ENCODE measurements at regions not wholly inside any gene's neighbourhood (a gene's known extent, or its start where the extent isn't known, plus 50 kb on each side); places are given as distances from the start of the nearest gene placed in this dataset.

- H3K4me3 ChIP-seq = no peak overlapping the region
- H3K4me1 ChIP-seq = peaks cover 0 to 6% (median 0%) of the 10 kb centered on the region in 4 donors
- no peaks in the 10 kb centered on the region for H3K36me3 ChIP-seq
- no peaks in the 10 kb centered on the region for H3K9me3 ChIP-seq
- intact Hi-C loops (cut with DNase I; ENCODE audit: low total_unique reads) = no loop called here
- DNase-seq = no peak
- TF ChIP-seq EP300 (IDR thresholded peaks at IDR 0.05) (no peak), POLR2A (IDR thresholded peaks at IDR 0.05) (no peak), CTCF (IDR thresholded peaks at IDR 0.05) (no peak), POLR2AphosphoS5 (IDR thresholded peaks at IDR 0.05) (no peak)
- no peaks in the 10 kb centered on the region for H3K27me3 ChIP-seq
- H3K27ac ChIP-seq = no peak overlapping the region
- WGBS, 5 donors = 77 to 80% (median 80%) methylated on average over 9 of the region's 9 CpGs
Observed at GRCh38 chr5:173452119-173452905, 124.1 kb upstream of the STC2 start.

GRCh38 chr5:173451651-173452050 is 123.4 kb upstream of the STC2 start:
- H3K36me3 ChIP-seq = no peaks in the 10 kb centered on the region
- no peak overlapping the region for H3K27ac ChIP-seq
- H3K9me3 ChIP-seq = no peaks in the 10 kb centered on the region
- TF ChIP-seq CTCF (IDR thresholded peaks at IDR 0.05) (no peak), POLR2AphosphoS5 (IDR thresholded peaks at IDR 0.05) (no peak), POLR2A (IDR thresholded peaks at IDR 0.05) (no peak), EP300 (IDR thresholded peaks at IDR 0.05) (no peak)
- H3K4me3 ChIP-seq = no peak overlapping the region
- intact Hi-C loops (cut with DNase I; ENCODE audit: low total_unique reads) = no loop called here
- 68 to 80% (median 80%) methylated on average over 2 of the region's 2 CpGs for WGBS, 5 donors
- no peaks in the 10 kb centered on the region for H3K27me3 ChIP-seq
- DNase-seq = no peak
- peaks cover 0 to 6% (median 0%) of the 10 kb centered on the region in 4 donors for H3K4me1 ChIP-seq

GRCh38 chr5:173451031-173451430 is 122.8 kb upstream of the STC2 start:
- H3K4me1 ChIP-seq = peaks cover 0 to 6% (median 0%) of the 10 kb centered on the region in 4 donors
- no peaks in the 10 kb centered on the region for H3K27me3 ChIP-seq
- DNase-seq = no peak
- no peaks in the 10 kb centered on the region for H3K9me3 ChIP-seq
- TF ChIP-seq POLR2A (IDR thresholded peaks at IDR 0.05) (no peak), EP300 (IDR thresholded peaks at IDR 0.05) (no peak), POLR2AphosphoS5 (IDR thresholded peaks at IDR 0.05) (no peak), CTCF (IDR thresholded peaks at IDR 0.05) (peak in 3 of 7 experiments; percentile 14 to 33 (median 23))
- intact Hi-C loops (cut with DNase I; ENCODE audit: low total_unique reads) = no loop called here
- WGBS, 5 donors = 56 to 72% (median 64%) methylated on average over 5 of the region's 5 CpGs
- H3K27ac ChIP-seq = no peak overlapping the region
- H3K4me3 ChIP-seq = no peak overlapping the region
- H3K36me3 ChIP-seq = no peaks in the 10 kb centered on the region

GRCh38 chr5:173450188-173450587 is 122.0 kb upstream of the STC2 start:
- intact Hi-C loops (cut with DNase I; ENCODE audit: low total_unique reads) = no loop called here
- Histone ChIP-seq H3K27ac (no peak overlapping the region), H3K36me3 (no peaks in the 10 kb centered on the region), H3K27me3 (no peaks in the 10 kb centered on the region), H3K4me3 (no peak overlapping the region), H3K4me1 (peaks cover 0 to 6% (median 0%) of the 10 kb centered on the region in 4 donors), H3K9me3 (no peaks in the 10 kb centered on the region)
- no peak for DNase-seq
- TF ChIP-seq CTCF (IDR thresholded peaks at IDR 0.05) (no peak), EP300 (IDR thresholded peaks at IDR 0.05) (no peak), POLR2A (IDR thresholded peaks at IDR 0.05) (no peak), POLR2AphosphoS5 (IDR thresholded peaks at IDR 0.05) (no peak)
- 76 to 82% (median 79%) methylated on average over 7 of the region's 7 CpGs for WGBS, 5 donors

Data from stomach (tissue), 8 donors.